ENCODE measurements at regions not wholly inside any gene's neighbourhood (a gene's known extent, or its start where the extent isn't known, plus 50 kb on each side); places are given as distances from the start of the nearest gene placed in this dataset.

GRCh38 chr16:65954446-65954845, 412.0 kb upstream of the CDH5 start:
- H3K36me3 ChIP-seq (ENCODE audit: control insufficient read depth in 2 of 4, insufficient read depth in 4 of 4, low read length in 3 of 4), result no peaks in the 10 kb centered on the region
- H4K91ac ChIP-seq (replicated peaks; ENCODE audit: insufficient read length, low read length), result no peak overlapping the region
- no peak overlapping the region for H3K4me3 ChIP-seq (ENCODE audit: extremely low read depth in 1 of 4, insufficient read depth in 2 of 4, low read depth in 3 of 4, low read length in 4 of 4)
- WGBS, 2 experiments (ENCODE audit: extremely low coverage in 1 of 2, insufficient coverage in 1 of 2, insufficient read length in 1 of 2, insufficient replicate concordance in 2 of 2, low coverage in 1 of 2, low lambda C conversion rate in 2 of 2, missing lambda C conversion rate in 1 of 2), result 93% methylated on average over 1 of the region's 2 CpGs; no CpG with 5 or more reads in 1 of the 2 experiments
- no peak overlapping the region for H3K14ac ChIP-seq (ENCODE audit: insufficient read length)
- no peaks in the 10 kb centered on the region for H3K9me3 ChIP-seq (ENCODE audit: insufficient read depth in 2 of 2, low read depth in 1 of 2, low read length in 1 of 2)
- no peak overlapping the region for H4K5ac ChIP-seq (ENCODE audit: insufficient read length, low read depth, low read length)
- H3K56ac ChIP-seq (replicated peaks; ENCODE audit: insufficient read length, low read depth, low read length), result no peak overlapping the region
- H3K4me2 ChIP-seq (ENCODE audit: insufficient read depth in 1 of 2, low read depth in 2 of 2, low read length in 2 of 2), result no peak overlapping the region
- H3K18ac ChIP-seq (ENCODE audit: extremely low read depth, low read length), result no peak overlapping the region
- no peaks in the 10 kb centered on the region for H4K20me1 ChIP-seq (replicated peaks in 1 of 2; ENCODE audit: control insufficient read depth in 1 of 2, insufficient read depth in 2 of 2, low read length in 2 of 2)
- no peak overlapping the region for H2BK5ac ChIP-seq (ENCODE audit: low read depth, low read length)
- no peak overlapping the region for H2BK12ac ChIP-seq (ENCODE audit: low read depth, low read length)
- no peaks in the 10 kb centered on the region for H3K4me1 ChIP-seq (replicated peaks in 1 of 4; ENCODE audit: control insufficient read depth in 3 of 4, insufficient read depth in 4 of 4, low read length in 3 of 4)
- no peaks in the 10 kb centered on the region for H3K79me1 ChIP-seq (ENCODE audit: low read depth, low read length)
- no peak overlapping the region for H2BK120ac ChIP-seq (replicated peaks; ENCODE audit: low read depth, low read length)
- DNase-seq (ENCODE audit: low read depth in 1 of 2, low spot score in 2 of 2) (no peak), FAIRE-seq (no peak)
- H2BK20ac ChIP-seq (ENCODE audit: low read length), result no peak overlapping the region
- H3K23me2 ChIP-seq (ENCODE audit: low read depth, low read length), result no peaks in the 10 kb centered on the region
- H3K23ac ChIP-seq (ENCODE audit: insufficient read length), result no peak overlapping the region
- no peak overlapping the region for H2AK5ac ChIP-seq (ENCODE audit: low read depth, low read length)
- ChIA-PET POLR2A (ENCODE audit: partially characterized antibody) (no interaction called here), CTCF (ENCODE audit: partially characterized antibody) (interaction anchor here (1.4 kb wide), 1 partner anchor 72 kb away, joined by 3 read pairs; no protein-coding TSS in a partner anchor)
- H4K8ac ChIP-seq (ENCODE audit: extremely low read depth, insufficient read depth, low read length), result no peak overlapping the region
- no peak overlapping the region for H2BK15ac ChIP-seq (ENCODE audit: low read length)
- H3K79me2 ChIP-seq (ENCODE audit: control insufficient read depth in 1 of 2, insufficient read depth in 2 of 2, low read length in 2 of 2), result no peaks in the 10 kb centered on the region
- no peaks in the 10 kb centered on the region for H3K27me3 ChIP-seq (replicated peaks in 1 of 4; ENCODE audit: control insufficient read depth in 3 of 4, extremely low read depth in 1 of 4, insufficient read depth in 3 of 4, low read length in 3 of 4)
- H3K9ac ChIP-seq (replicated peaks in 1 of 4; ENCODE audit: extremely low read depth in 1 of 4, low read depth in 3 of 4, low read length in 3 of 4), result no peak overlapping the region
- no peak overlapping the region for H2AFZ ChIP-seq (ENCODE audit: low read length)
- H3K27ac ChIP-seq (ENCODE audit: low read depth, low read length), result no peak overlapping the region
- H3K4ac ChIP-seq (replicated peaks; ENCODE audit: insufficient read length, low read depth, low read length), result no peak overlapping the region
- TF ChIP-seq CTBP2 (IDR thresholded peaks at IDR 0.05; ENCODE audit: borderline replicate concordance, insufficient read depth, insufficient read length, low read length), result no peak
- TF ChIP-seq EZH2 (IDR thresholded peaks at IDR 0.05; ENCODE audit: low read depth, low read length, severe bottlenecking), result no peak
- no peak for TF ChIP-seq GABPA (IDR thresholded peaks at IDR 0.05; ENCODE audit: borderline replicate concordance, insufficient read depth, low read length)
- TF ChIP-seq POU5F1 (IDR thresholded peaks at IDR 0.05; ENCODE audit: low read depth, low read length), result no peak
- no peak for TF ChIP-seq KDM5A (IDR thresholded peaks at IDR 0.05; ENCODE audit: low read length)
- no peak for TF ChIP-seq CHD1 (IDR thresholded peaks at IDR 0.05; ENCODE audit: low read depth, low read length)
- no peak for TF ChIP-seq EP300 (IDR thresholded peaks at IDR 0.05; ENCODE audit: borderline replicate concordance in 1 of 2, low read depth in 2 of 2, low read length in 2 of 2)
- TF ChIP-seq POLR2A (IDR thresholded peaks at IDR 0.05; ENCODE audit: control extremely low read depth in 1 of 2, low read depth in 2 of 2, low read length in 2 of 2), result no peak
- no peak for TF ChIP-seq SIN3A (conservative IDR thresholded peaks at IDR 0.05 in 1 of 2, IDR thresholded peaks at IDR 0.05 in 1 of 2; ENCODE audit: low read depth in 1 of 2, low read length in 2 of 2)
- TF ChIP-seq FOSL1 (IDR thresholded peaks at IDR 0.05; ENCODE audit: insufficient read depth, low read depth, low read length), result no peak
- no peak for TF ChIP-seq CREB1 (IDR thresholded peaks at IDR 0.05)
- TF ChIP-seq ATF3 (IDR thresholded peaks at IDR 0.05; ENCODE audit: insufficient read depth, low read depth, low read length), result no peak
- no peak for TF ChIP-seq EGR1 (IDR thresholded peaks at IDR 0.05; ENCODE audit: borderline replicate concordance, low read depth, low read length)
- no peak for TF ChIP-seq NRF1 (IDR thresholded peaks at IDR 0.05; ENCODE audit: low read depth, low read length)
- TF ChIP-seq BACH1 (IDR thresholded peaks at IDR 0.05; ENCODE audit: low read length), result no peak

Measured in H1 (cell line).